ENCODE measurements at regions not wholly inside any gene's neighbourhood (a gene's known extent, or its start where the extent isn't known, plus 50 kb on each side); places are given as distances from the start of the nearest gene placed in this dataset.

DNA sequence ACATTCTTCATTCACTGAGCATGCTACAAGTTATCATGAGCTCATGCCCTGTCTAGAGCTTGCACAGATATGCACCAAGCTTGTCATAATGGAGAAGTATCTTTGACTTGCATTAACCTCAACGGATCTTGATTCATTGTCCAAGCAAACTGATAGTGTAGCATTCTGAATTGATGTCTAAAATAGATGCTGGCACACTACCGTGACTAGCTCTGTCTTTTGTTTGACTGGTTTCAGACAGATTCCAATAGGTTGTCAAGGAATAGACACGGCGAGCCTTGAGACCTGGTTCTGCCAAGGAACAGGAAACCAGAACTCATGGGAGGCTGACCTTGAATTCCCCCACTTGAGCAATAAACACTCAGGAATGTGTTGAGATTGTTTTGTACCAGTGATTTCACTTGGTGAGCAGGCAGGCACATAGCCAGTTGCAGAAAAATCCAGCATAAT, 1153.1 kb upstream of the GJE1 start:
- TF ChIP-seq, protein P1, sequence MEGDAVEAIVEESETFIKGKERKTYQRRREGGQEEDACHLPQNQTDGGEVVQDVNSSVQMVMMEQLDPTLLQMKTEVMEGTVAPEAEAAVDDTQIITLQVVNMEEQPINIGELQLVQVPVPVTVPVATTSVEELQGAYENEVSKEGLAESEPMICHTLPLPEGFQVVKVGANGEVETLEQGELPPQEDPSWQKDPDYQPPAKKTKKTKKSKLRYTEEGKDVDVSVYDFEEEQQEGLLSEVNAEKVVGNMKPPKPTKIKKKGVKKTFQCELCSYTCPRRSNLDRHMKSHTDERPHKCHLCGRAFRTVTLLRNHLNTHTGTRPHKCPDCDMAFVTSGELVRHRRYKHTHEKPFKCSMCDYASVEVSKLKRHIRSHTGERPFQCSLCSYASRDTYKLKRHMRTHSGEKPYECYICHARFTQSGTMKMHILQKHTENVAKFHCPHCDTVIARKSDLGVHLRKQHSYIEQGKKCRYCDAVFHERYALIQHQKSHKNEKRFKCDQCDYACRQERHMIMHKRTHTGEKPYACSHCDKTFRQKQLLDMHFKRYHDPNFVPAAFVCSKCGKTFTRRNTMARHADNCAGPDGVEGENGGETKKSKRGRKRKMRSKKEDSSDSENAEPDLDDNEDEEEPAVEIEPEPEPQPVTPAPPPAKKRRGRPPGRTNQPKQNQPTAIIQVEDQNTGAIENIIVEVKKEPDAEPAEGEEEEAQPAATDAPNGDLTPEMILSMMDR (IDR thresholded peaks at IDR 0.05; ENCODE audit: insufficient read depth, low read depth, low read length) = no peak
- TF ChIP-seq EZH2 (IDR thresholded peaks at IDR 0.05; ENCODE audit: insufficient read depth, low read length) = no peak
